Brain microvascular endothelial cell (primary cell): ENCODE measurements at regions not wholly inside any gene's neighbourhood (a gene's known extent, or its start where the extent isn't known, plus 50 kb on each side); places are given as distances from the start of the nearest gene placed in this dataset.

Source experiments
- DNase-seq: peaks from one replicate; pipeline ENCODE4 v3.0.0-alpha.2; 2020
- H3K27ac ChIP-seq: fragments of 250-450 bp; sonication (Bioruptor Pico); 2 replicates; pipeline ENCODE4 v1.5.1; 2020; ENCODE audit warnings: mild to moderate bottlenecking, moderate library complexity
- H3K27me3 ChIP-seq: fragments of 250-450 bp; sonication (Bioruptor Pico); replicated peaks from 2 replicates; pipeline ENCODE4 v1.5.1; 2020; ENCODE audit warnings: mild to moderate bottlenecking
- H3K36me3 ChIP-seq: fragments of 250-450 bp; sonication (Bioruptor Pico); replicated peaks from 2 replicates; pipeline ENCODE4 v1.5.1; 2020; ENCODE audit warnings: mild to moderate bottlenecking
- H3K4me3 ChIP-seq: 2 replicates; pipeline ENCODE4 v1.5.1; 2011; ENCODE audit warnings: low read depth, mild to moderate bottlenecking, control low read depth, low read length, moderate library complexity
- in situ Hi-C: cut with HindIII; loops from 2 replicates; pipeline ENCODE4 v1.10.0; 2017; ENCODE audit warnings: low sequenced_read_pairs, low pct_ligation_motif_present
- TF ChIP-seq, protein P1 (sequence below): IDR thresholded peaks from 2 replicates; pipeline ENCODE4 v1.5.1; 2011; ENCODE audit warnings: low read depth, mild to moderate bottlenecking, moderate library complexity, low read length, control low read depth, inconsistent platforms; ENCODE audit errors: missing control alignments

DNA sequence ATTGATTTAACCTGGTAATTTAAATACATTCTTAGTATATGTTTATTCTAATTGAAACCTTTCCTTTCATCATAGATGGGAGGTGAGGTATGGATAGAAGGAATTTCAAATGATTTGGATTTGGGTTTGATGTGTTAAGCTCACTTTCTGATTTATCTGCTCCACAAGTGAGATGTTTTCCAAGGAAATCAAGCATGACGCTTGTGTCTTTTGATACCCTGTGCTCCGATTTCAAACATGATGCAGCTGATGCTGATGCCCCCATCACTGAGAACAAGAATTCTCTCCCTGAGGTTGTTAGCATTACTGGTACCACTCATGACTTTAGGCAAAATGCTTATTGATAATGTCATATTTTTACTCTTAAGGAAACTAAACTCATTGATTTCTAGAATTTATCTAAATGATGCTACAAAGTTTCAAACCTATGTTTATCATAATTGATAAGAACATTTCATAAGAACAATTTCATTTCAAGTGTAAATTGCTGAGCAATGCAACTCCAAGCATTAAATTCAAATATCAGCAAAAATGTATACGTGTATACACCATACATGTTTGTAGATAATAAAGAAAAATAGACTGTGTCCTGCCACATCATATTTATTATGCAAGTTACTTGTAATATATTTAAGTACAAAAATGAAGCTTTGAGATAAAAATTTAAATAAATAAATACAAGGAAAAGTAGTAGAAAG, 75.5 kb upstream of the LRIG3 start:
- TF ChIP-seq, protein P1, sequence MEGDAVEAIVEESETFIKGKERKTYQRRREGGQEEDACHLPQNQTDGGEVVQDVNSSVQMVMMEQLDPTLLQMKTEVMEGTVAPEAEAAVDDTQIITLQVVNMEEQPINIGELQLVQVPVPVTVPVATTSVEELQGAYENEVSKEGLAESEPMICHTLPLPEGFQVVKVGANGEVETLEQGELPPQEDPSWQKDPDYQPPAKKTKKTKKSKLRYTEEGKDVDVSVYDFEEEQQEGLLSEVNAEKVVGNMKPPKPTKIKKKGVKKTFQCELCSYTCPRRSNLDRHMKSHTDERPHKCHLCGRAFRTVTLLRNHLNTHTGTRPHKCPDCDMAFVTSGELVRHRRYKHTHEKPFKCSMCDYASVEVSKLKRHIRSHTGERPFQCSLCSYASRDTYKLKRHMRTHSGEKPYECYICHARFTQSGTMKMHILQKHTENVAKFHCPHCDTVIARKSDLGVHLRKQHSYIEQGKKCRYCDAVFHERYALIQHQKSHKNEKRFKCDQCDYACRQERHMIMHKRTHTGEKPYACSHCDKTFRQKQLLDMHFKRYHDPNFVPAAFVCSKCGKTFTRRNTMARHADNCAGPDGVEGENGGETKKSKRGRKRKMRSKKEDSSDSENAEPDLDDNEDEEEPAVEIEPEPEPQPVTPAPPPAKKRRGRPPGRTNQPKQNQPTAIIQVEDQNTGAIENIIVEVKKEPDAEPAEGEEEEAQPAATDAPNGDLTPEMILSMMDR, result no peak
- no peak overlapping the region for H3K27ac ChIP-seq
- DNase-seq, result no peak

DNA sequence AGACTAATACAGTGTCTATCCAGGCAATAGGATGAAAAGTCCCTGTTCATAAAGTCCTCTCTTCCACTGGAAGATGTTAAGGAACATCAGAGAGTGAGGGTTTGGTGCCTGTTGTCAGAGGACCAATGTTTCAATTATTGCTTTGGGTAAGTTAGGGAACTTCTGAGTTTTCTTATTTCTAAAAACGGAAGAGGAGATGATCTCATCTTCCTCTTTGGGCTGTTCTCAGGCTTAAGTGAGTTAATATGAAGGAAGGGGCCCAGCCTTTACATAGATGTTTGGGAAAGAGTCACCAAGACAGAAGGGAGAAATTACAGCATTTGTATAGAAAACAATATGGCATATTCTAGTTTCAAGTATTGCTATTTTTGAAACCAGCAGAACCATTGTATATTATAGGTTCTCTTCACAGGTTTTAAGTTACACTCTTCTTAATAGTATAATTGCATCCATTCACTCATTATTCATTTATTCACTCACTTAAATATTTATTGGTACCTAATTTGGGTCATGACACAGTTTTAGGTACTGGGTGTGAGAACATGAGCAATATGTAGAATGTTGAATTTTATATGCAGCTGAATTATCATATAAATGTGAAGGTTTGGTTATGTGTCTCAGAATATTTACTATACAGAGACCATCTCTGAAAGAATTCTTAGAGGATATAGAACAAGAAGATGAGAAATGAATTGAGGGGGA, 68.5 kb upstream of the LRIG3 start:
- H3K27ac ChIP-seq, result no peak overlapping the region
- H3K4me3 ChIP-seq, result no peak overlapping the region
- TF ChIP-seq, protein P1, result no peak
- no peaks in the 10 kb centered on the region for H3K36me3 ChIP-seq
- in situ Hi-C loops, result no loop called here
- no peaks in the 10 kb centered on the region for H3K27me3 ChIP-seq
- no peak for DNase-seq

More for the DNA sequence above, 75.5 kb upstream of the LRIG3 start:
- no peaks in the 10 kb centered on the region for H3K27me3 ChIP-seq
- H3K4me3 ChIP-seq, result no peak overlapping the region
- H3K36me3 ChIP-seq, result no peaks in the 10 kb centered on the region
- in situ Hi-C loops, result no loop called here

- DNase-seq, result no peak
- Histone ChIP-seq H3K4me3 (no peak overlapping the region), H3K36me3 (no peaks in the 10 kb centered on the region), H3K27me3 (no peaks in the 10 kb centered on the region), H3K27ac (no peak overlapping the region)
- in situ Hi-C loops, result no loop called here
- TF ChIP-seq, protein P1, result no peak
Measured at GRCh38 chr12:58981961-58982360, 61.7 kb upstream of the LRIG3 start.

- Histone ChIP-seq H3K27ac (no peak overlapping the region), H3K4me3 (no peak overlapping the region), H3K36me3 (no peaks in the 10 kb centered on the region), H3K27me3 (no peaks in the 10 kb centered on the region)
- TF ChIP-seq, protein P1, result no peak
- DNase-seq, result no peak
- in situ Hi-C loops, result no loop called here
Measured at GRCh38 chr12:58980768-58981167, 60.5 kb upstream of the LRIG3 start.

DNA sequence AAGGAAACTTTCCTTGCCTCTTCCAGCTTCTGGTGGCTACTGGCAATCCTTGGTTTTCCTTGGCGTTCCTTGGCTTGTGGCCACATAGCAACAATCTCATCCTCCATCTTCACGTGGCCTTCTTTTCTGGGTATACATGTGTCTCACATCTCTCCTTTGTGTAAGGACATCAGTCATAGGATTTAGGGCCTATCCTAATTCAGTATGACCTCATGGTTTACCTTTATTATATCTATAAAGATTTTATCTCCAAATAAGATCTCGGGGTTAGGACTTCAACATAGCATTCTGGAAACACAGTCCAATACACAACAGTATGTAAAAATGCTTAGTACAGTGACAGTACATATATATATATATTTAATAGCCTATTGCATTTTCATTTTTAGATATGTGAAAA, 58.4 kb upstream of the LRIG3 start:
- no peaks in the 10 kb centered on the region for H3K27me3 ChIP-seq
- in situ Hi-C loops, result no loop called here
- no peak overlapping the region for H3K4me3 ChIP-seq
- H3K27ac ChIP-seq, result no peak overlapping the region
- no peaks in the 10 kb centered on the region for H3K36me3 ChIP-seq
- TF ChIP-seq, protein P1, result no peak
- DNase-seq, result no peak
